KMS-11 (cell line): ENCODE measurements at regions not wholly inside any gene's neighbourhood (a gene's known extent, or its start where the extent isn't known, plus 50 kb on each side); places are given as distances from the start of the nearest gene placed in this dataset.

Experiments
- H2AFZ ChIP-seq: fragments of 200-600 bp; sonication (generic); 2 replicates; pipeline ENCODE4 v1.6.1; 2016; ENCODE audit warnings: antibody characterized with exemption, mixed run types, low read depth
- H3K27ac ChIP-seq: fragments of 200-600 bp; sonication (generic); 2 replicates; pipeline ENCODE4 v1.6.1; 2016; ENCODE audit warnings: mild to moderate bottlenecking, mixed run types
- H3K27me3 ChIP-seq: fragments of 200-600 bp; sonication (generic); 2 replicates; pipeline ENCODE4 v1.6.1; 2017; ENCODE audit warnings: mild to moderate bottlenecking, low read depth, mixed run types, moderate library complexity; ENCODE audit not compliant: insufficient read depth
- H3K36me3 ChIP-seq: fragments of 200-600 bp; sonication (generic); 2 replicates; pipeline ENCODE4 v1.6.1; 2017; ENCODE audit warnings: mild to moderate bottlenecking, mixed run types; ENCODE audit not compliant: insufficient read depth
- H3K4me1 ChIP-seq: fragments of 200-600 bp; sonication (generic); 2 replicates; pipeline ENCODE4 v1.6.1; 2016; ENCODE audit warnings: mild to moderate bottlenecking, low read depth, mixed run types; ENCODE audit not compliant: poor library complexity, severe bottlenecking
- H3K4me2 ChIP-seq: fragments of 200-600 bp; sonication (generic); 2 replicates; pipeline ENCODE4 v1.7.0; 2016; ENCODE audit warnings: mild to moderate bottlenecking, mixed run types
- H3K4me3 ChIP-seq: fragments of 200-600 bp; sonication (generic); IDR thresholded peaks from 2 replicates; pipeline ENCODE4 v1.6.1; 2017; ENCODE audit warnings: low read depth, low read length, mixed read lengths; ENCODE audit not compliant: insufficient read depth
- H3K79me2 ChIP-seq: fragments of 200-600 bp; sonication (generic); 2 replicates; pipeline ENCODE4 v1.6.1; 2016; ENCODE audit warnings: low read depth, mixed run types; ENCODE audit not compliant: insufficient read depth
- H3K9ac ChIP-seq: fragments of 200-600 bp; sonication (generic); 2 replicates; pipeline ENCODE4 v1.6.1; 2016; ENCODE audit warnings: mild to moderate bottlenecking, mixed run types
- H4K20me1 ChIP-seq: fragments of 200-600 bp; sonication (generic); 2 replicates; pipeline ENCODE4 v1.6.1; 2016; ENCODE audit warnings: mild to moderate bottlenecking, mixed run types; ENCODE audit not compliant: insufficient read depth
- CTCF ChIP-seq: fragments of 200-600 bp; sonication (generic); conservative IDR thresholded peaks from 2 replicates; pipeline ENCODE4 v1.6.1; 2017; ENCODE audit warnings: low read depth, mild to moderate bottlenecking, antibody characterized with exemption, low read length, moderate library complexity, mixed read lengths

- Histone ChIP-seq H3K27me3 (no peaks in the 10 kb centered on the region), H3K27ac (no peak overlapping the region), H4K20me1 (no peaks in the 10 kb centered on the region), H3K4me3 (no peak overlapping the region), H3K9ac (no peak overlapping the region), H2AFZ (no peak overlapping the region), H3K4me1 (no peaks in the 10 kb centered on the region), H3K79me2 (no peaks in the 10 kb centered on the region), H3K4me2 (no peak overlapping the region), H3K36me3 (no peaks in the 10 kb centered on the region)
- TF ChIP-seq CTCF = no peak
Observed at GRCh38 chr13:44293908-44294735, 79.5 kb upstream of the SERP2 start.

GRCh38 chr13:44294876-44295275 is 78.7 kb upstream of the SERP2 start:
- no peaks in the 10 kb centered on the region for H4K20me1 ChIP-seq
- H3K27ac ChIP-seq = no peak overlapping the region
- no peaks in the 10 kb centered on the region for H3K27me3 ChIP-seq
- H3K9ac ChIP-seq = no peak overlapping the region
- no peak overlapping the region for H3K4me3 ChIP-seq
- no peaks in the 10 kb centered on the region for H3K79me2 ChIP-seq
- no peak for TF ChIP-seq CTCF
- no peak overlapping the region for H2AFZ ChIP-seq
- no peak overlapping the region for H3K4me2 ChIP-seq
- no peaks in the 10 kb centered on the region for H3K4me1 ChIP-seq
- H3K36me3 ChIP-seq = no peaks in the 10 kb centered on the region

- Histone ChIP-seq H3K36me3 (no peaks in the 10 kb centered on the region), H3K9ac (no peak overlapping the region), H3K4me3 (no peak overlapping the region), H4K20me1 (no peaks in the 10 kb centered on the region), H2AFZ (no peak overlapping the region), H3K27me3 (no peaks in the 10 kb centered on the region), H3K4me2 (no peak overlapping the region), H3K79me2 (no peaks in the 10 kb centered on the region), H3K27ac (no peak overlapping the region), H3K4me1 (peaks cover 17% of the 10 kb centered on the region)
- no peak for TF ChIP-seq CTCF
Observed at GRCh38 chr13:44296856-44297255, 76.8 kb upstream of the SERP2 start.

GRCh38 chr13:44298314-44298713 is 75.3 kb upstream of the SERP2 start:
- Histone ChIP-seq H3K9ac (no peak overlapping the region), H3K4me1 (peaks cover 22% of the 10 kb centered on the region), H3K27ac (no peak overlapping the region), H3K36me3 (no peaks in the 10 kb centered on the region), H2AFZ (no peak overlapping the region), H4K20me1 (no peaks in the 10 kb centered on the region), H3K4me3 (no peak overlapping the region), H3K4me2 (no peak overlapping the region), H3K27me3 (no peaks in the 10 kb centered on the region), H3K79me2 (no peaks in the 10 kb centered on the region)
- TF ChIP-seq CTCF = no peak
